GM23338 (cell line): ENCODE measurements at regions not wholly inside any gene's neighbourhood (a gene's known extent, or its start where the extent isn't known, plus 50 kb on each side); places are given as distances from the start of the nearest gene placed in this dataset.

Experiments used
- ATAC-seq: fragments of 200-7000 bp; cut with Tn5 transposase; 3 replicates; pipeline ENCODE4 v1.9.1; 2020
- DNase-seq: peaks from one replicate; pipeline ENCODE4 v3.0.0-alpha.2; 2015; ENCODE audit warnings: low spot score
- H2AFZ ChIP-seq: fragments of 200-600 bp; sonication (generic); 2 replicates; pipeline ENCODE4 v1.8.0; 2016; ENCODE audit warnings: antibody characterized with exemption, mild to moderate bottlenecking, moderate library complexity
- H3F3A ChIP-seq: fragments of 200-600 bp; sonication (generic); replicated peaks from 2 replicates; pipeline ENCODE4 v1.8.0; 2017; ENCODE audit warnings: antibody characterized with exemption, mixed run types, low read depth
- H3K27ac ChIP-seq: fragments of 200-600 bp; sonication (generic); 2 replicates; pipeline ENCODE4 v1.6.1; 2016; ENCODE audit warnings: low read depth
- H3K27me3 ChIP-seq: fragments of 200-600 bp; sonication (generic); 2 replicates; pipeline ENCODE4 v1.8.0; 2016; ENCODE audit warnings: mild to moderate bottlenecking, mixed run types, moderate library complexity; ENCODE audit not compliant: insufficient read depth
- H3K36me3 ChIP-seq: fragments of 200-600 bp; sonication (generic); 2 replicates; pipeline ENCODE4 v1.8.0; 2016; ENCODE audit warnings: mild to moderate bottlenecking; ENCODE audit not compliant: insufficient read depth
- H3K4me1 ChIP-seq: fragments of 200-600 bp; sonication (generic); 2 replicates; pipeline ENCODE4 v1.8.0; 2016; ENCODE audit warnings: mild to moderate bottlenecking, moderate library complexity; ENCODE audit not compliant: insufficient read depth
- H3K4me2 ChIP-seq: fragments of 200-600 bp; sonication (generic); 2 replicates; pipeline ENCODE4 v1.7.1; 2017; ENCODE audit warnings: mixed run types
- H3K4me3 ChIP-seq: fragments of 200-600 bp; sonication (generic); 2 replicates; pipeline ENCODE4 v1.6.1; 2016; ENCODE audit warnings: mixed run types
- H3K79me2 ChIP-seq: fragments of 200-600 bp; sonication (generic); replicated peaks from 2 replicates; pipeline ENCODE4 v1.8.0; 2017; ENCODE audit warnings: mild to moderate bottlenecking; ENCODE audit not compliant: insufficient read depth
- H3K9me2 ChIP-seq: fragments of 200-600 bp; sonication (generic); 2 replicates; pipeline ENCODE4 v1.8.0; 2017; ENCODE audit not compliant: insufficient read depth
- H4K20me1 ChIP-seq: fragments of 200-600 bp; sonication (generic); replicated peaks from 2 replicates; pipeline ENCODE4 v1.8.0; 2017; ENCODE audit warnings: mild to moderate bottlenecking; ENCODE audit not compliant: insufficient read depth
- H3K27ac Mint-ChIP-seq: 2 replicates; pipeline ENCODE4 v1.8.0; 2020; ENCODE audit warnings: inconsistent platforms, mild to moderate bottlenecking, moderate library complexity, mixed read lengths
- H3K27me3 Mint-ChIP-seq: 3 replicates; pipeline ENCODE4 v1.8.0; 2022; ENCODE audit warnings: low read depth, mild to moderate bottlenecking, moderate library complexity, mixed read lengths, inconsistent platforms; ENCODE audit not compliant: insufficient read depth, poor library complexity
- H3K36me3 Mint-ChIP-seq: 3 replicates; pipeline ENCODE4 v1.8.0; 2021; ENCODE audit warnings: low read depth, mild to moderate bottlenecking, inconsistent platforms, moderate library complexity, mixed read lengths
- H3K4me1 Mint-ChIP-seq: 3 replicates; pipeline ENCODE4 v1.8.0; 2020; ENCODE audit warnings: mild to moderate bottlenecking, inconsistent platforms, mixed read lengths
- H3K4me3 Mint-ChIP-seq: 3 replicates; pipeline ENCODE4 v1.8.0; 2021; ENCODE audit warnings: moderate library complexity, mild to moderate bottlenecking, inconsistent platforms, mixed read lengths
- H3K9me3 Mint-ChIP-seq: 3 replicates; pipeline ENCODE4 v1.8.0; 2020; ENCODE audit warnings: moderate library complexity, mild to moderate bottlenecking, inconsistent platforms, mixed read lengths
- CREB1 ChIP-seq: fragments of 250-450 bp; sonication (Bioruptor Pico); IDR thresholded peaks from 2 replicates; pipeline ENCODE4 v1.5.0; 2020; ENCODE audit warnings: low read depth, mild to moderate bottlenecking, moderate library complexity
- EZH2 ChIP-seq: fragments of 200-600 bp; sonication (generic); IDR thresholded peaks from one replicate; pipeline ENCODE4 v1.8.0; 2017; ENCODE audit warnings: antibody characterized with exemption, mild to moderate bottlenecking, low read depth; ENCODE audit not compliant: unreplicated experiment
- EZH2phosphoT487 ChIP-seq: fragments of 200-600 bp; sonication (generic); IDR thresholded peaks from one replicate; pipeline ENCODE4 v1.8.1; 2018; ENCODE audit warnings: antibody characterized with exemption; ENCODE audit not compliant: unreplicated experiment
- JUNB ChIP-seq: IDR thresholded peaks from one replicate; pipeline ENCODE4 v1.6.1; 2016; ENCODE audit warnings: antibody characterized with exemption; ENCODE audit not compliant: unreplicated experiment
- NANOG ChIP-seq: IDR thresholded peaks from 2 replicates; pipeline ENCODE4 v1.6.1; 2016; ENCODE audit warnings: antibody characterized with exemption, borderline replicate concordance
- POLR2AphosphoS5 ChIP-seq: IDR thresholded peaks from 2 replicates; pipeline ENCODE4 v1.6.1; 2016; ENCODE audit warnings: antibody characterized with exemption, low read depth
- REST ChIP-seq: IDR thresholded peaks from one replicate; pipeline ENCODE4 v1.6.1; 2018; ENCODE audit warnings: antibody characterized with exemption; ENCODE audit not compliant: unreplicated experiment
- STAT1 ChIP-seq: IDR thresholded peaks from one replicate; pipeline ENCODE4 v1.6.1; 2016; ENCODE audit warnings: antibody characterized with exemption; ENCODE audit not compliant: unreplicated experiment
- ZNF114 ChIP-seq: fragments of 250-450 bp; sonication (Bioruptor Pico); IDR thresholded peaks from 2 replicates; pipeline ENCODE4 v1.5.0; 2020; ENCODE audit warnings: mild to moderate bottlenecking, moderate library complexity
- ZNF331 ChIP-seq: fragments of 250-450 bp; sonication (Bioruptor Pico); IDR thresholded peaks from 2 replicates; pipeline ENCODE4 v1.5.0; 2020; ENCODE audit warnings: low read depth, mild to moderate bottlenecking, moderate library complexity
- ZNF462 ChIP-seq: fragments of 250-450 bp; sonication (Bioruptor Pico); IDR thresholded peaks from 2 replicates; pipeline ENCODE4 v1.5.0; 2020; ENCODE audit warnings: mild to moderate bottlenecking, moderate library complexity
- TF ChIP-seq, protein P1 (sequence below), 2 experiments: fragments of 200-600 bp in 1 of 2; sonication (generic) in 1 of 2; conservative IDR thresholded peaks; 2 replicates each; pipeline versions ENCODE4 v1.5.1 to v1.6.1; 2016 to 2017; ENCODE audit warnings: antibody characterized with exemption in 2 of 2, low read depth in 2 of 2, mild to moderate bottlenecking in 2 of 2, moderate library complexity in 1 of 2
- TF ChIP-seq, protein P2 (sequence below): IDR thresholded peaks from 2 replicates; pipeline ENCODE4 v1.6.1; 2016; ENCODE audit warnings: antibody characterized with exemption

GRCh38 chr2:220961143-220961860 lies 610.8 kb downstream of the EPHA4 start:
- no peaks in the 10 kb centered on the region for H3K36me3 ChIP-seq
- no peak for TF ChIP-seq JUNB
- TF ChIP-seq CREB1 (CRISPR knock-in tag): no peak
- TF ChIP-seq EZH2phosphoT487: no peak
- TF ChIP-seq STAT1: no peak
- no peak for TF ChIP-seq POLR2AphosphoS5
- TF ChIP-seq, protein P1, sequence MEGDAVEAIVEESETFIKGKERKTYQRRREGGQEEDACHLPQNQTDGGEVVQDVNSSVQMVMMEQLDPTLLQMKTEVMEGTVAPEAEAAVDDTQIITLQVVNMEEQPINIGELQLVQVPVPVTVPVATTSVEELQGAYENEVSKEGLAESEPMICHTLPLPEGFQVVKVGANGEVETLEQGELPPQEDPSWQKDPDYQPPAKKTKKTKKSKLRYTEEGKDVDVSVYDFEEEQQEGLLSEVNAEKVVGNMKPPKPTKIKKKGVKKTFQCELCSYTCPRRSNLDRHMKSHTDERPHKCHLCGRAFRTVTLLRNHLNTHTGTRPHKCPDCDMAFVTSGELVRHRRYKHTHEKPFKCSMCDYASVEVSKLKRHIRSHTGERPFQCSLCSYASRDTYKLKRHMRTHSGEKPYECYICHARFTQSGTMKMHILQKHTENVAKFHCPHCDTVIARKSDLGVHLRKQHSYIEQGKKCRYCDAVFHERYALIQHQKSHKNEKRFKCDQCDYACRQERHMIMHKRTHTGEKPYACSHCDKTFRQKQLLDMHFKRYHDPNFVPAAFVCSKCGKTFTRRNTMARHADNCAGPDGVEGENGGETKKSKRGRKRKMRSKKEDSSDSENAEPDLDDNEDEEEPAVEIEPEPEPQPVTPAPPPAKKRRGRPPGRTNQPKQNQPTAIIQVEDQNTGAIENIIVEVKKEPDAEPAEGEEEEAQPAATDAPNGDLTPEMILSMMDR (conservative IDR thresholded peaks at IDR 0.05; ENCODE audit: low read depth in 2 of 2): no peak
- no peak for TF ChIP-seq ZNF114 (CRISPR knock-in tag)
- no peak for TF ChIP-seq EZH2
- no peak for TF ChIP-seq NANOG
- no peak for TF ChIP-seq REST
- no peak for TF ChIP-seq ZNF462 (CRISPR knock-in tag)
- TF ChIP-seq ZNF331 (CRISPR knock-in tag): no peak
- TF ChIP-seq, protein P2, sequence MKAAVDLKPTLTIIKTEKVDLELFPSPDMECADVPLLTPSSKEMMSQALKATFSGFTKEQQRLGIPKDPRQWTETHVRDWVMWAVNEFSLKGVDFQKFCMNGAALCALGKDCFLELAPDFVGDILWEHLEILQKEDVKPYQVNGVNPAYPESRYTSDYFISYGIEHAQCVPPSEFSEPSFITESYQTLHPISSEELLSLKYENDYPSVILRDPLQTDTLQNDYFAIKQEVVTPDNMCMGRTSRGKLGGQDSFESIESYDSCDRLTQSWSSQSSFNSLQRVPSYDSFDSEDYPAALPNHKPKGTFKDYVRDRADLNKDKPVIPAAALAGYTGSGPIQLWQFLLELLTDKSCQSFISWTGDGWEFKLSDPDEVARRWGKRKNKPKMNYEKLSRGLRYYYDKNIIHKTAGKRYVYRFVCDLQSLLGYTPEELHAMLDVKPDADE: no peak
- no peaks in the 10 kb centered on the region for H3F3A ChIP-seq
- Mint-ChIP-seq H3K36me3 (no peaks in the 10 kb centered on the region), H3K4me1 (peaks cover 5% of the 10 kb centered on the region; the same call in 2 of the 3 replicates), H3K4me3 (no peak overlapping the region), H3K27me3 (peaks cover 3% of the 10 kb centered on the region), H3K9me3 (no peaks in the 10 kb centered on the region), H3K27ac (no peak overlapping the region)
- no peaks in the 10 kb centered on the region for H3K27me3 ChIP-seq
- no peaks in the 10 kb centered on the region for H3K4me1 ChIP-seq
- no peak overlapping the region for H3K4me2 ChIP-seq
- DNase-seq: no peak
- H3K9me2 ChIP-seq: no peaks in the 10 kb centered on the region; the same call in 1 of the 2 replicates
- H3K79me2 ChIP-seq: no peaks in the 10 kb centered on the region
- no peak overlapping the region for H3K27ac ChIP-seq
- no peak for ATAC-seq
- H3K4me3 ChIP-seq: no peak overlapping the region
- no peak overlapping the region; the same call in 1 of the 2 replicates for H2AFZ ChIP-seq
- no peaks in the 10 kb centered on the region for H4K20me1 ChIP-seq
